Fibroblast of peridontal ligament (primary cell): ENCODE measurements at regions not wholly inside any gene's neighbourhood (a gene's known extent, or its start where the extent isn't known, plus 50 kb on each side); places are given as distances from the start of the nearest gene placed in this dataset.
"Not testable (repeated sequence)": the region's sequence is repeated elsewhere in the genome, so short reads cannot be mapped to it uniquely, and the experiment has no call there.

Experiments used
- DNase-seq: peaks from one replicate; pipeline ENCODE4 v3.0.0-alpha.2; 2010; ENCODE audit errors: extremely low read depth

- DNase-seq: no peak
Observed at GRCh38 chr13:66237411-66238062, 992.6 kb downstream of the PCDH9 start.

- no peak for DNase-seq
Observed at GRCh38 chr13:66234159-66234558, 996.0 kb downstream of the PCDH9 start.

- not testable (repeated sequence) for DNase-seq
Observed at GRCh38 chr13:66231958-66232357, 998.2 kb downstream of the PCDH9 start.

DNA sequence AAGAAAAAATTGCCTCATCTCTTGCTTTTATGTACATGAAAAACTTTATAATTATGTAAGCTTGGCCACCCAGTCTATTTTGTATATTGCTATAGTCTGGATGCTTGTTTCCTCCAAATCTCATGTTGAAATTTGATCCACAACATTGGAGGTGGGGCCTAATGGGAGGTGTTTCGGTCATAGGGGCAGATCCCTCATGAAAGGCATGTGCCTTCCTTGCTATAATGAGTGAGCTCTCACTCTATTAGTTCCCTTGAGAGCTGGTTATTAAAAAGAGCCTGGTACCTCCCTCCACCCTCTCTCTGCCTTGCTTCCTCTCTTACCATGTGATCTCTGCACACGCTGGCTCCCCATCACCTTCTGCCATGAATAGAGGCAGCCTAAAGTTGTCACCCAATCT, 1005.1 kb downstream of the PCDH9 start:
- DNase-seq: no peak

GRCh38 chr13:66224663-66225062, 1005.5 kb downstream of the PCDH9 start:
- DNase-seq: no peak

- no peak for DNase-seq
Observed at GRCh38 chr13:66222926-66223325, 1007.2 kb downstream of the PCDH9 start.

GRCh38 chr13:66222127-66222526, 1008.0 kb downstream of the PCDH9 start:
- DNase-seq: no peak

DNA sequence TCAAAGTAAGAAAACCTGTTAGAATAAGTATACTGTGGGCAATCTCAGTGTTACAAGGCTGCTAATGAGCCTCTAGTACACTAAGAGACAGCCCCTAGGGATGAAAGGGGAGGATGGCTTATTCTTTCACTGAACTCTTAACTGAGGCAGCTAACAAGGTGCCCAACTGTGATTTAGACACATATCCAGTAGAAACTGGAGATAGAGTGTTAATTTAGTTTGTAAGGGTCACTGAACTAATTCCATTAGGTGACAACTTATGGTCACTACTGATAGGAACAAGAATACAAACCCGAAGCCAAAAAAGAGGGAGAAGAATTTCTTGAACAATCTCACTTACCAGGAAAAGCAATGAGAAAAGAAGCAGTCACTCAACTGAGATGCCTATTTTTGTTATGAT, 1010.6 kb downstream of the PCDH9 start:
- no peak for DNase-seq

DNA sequence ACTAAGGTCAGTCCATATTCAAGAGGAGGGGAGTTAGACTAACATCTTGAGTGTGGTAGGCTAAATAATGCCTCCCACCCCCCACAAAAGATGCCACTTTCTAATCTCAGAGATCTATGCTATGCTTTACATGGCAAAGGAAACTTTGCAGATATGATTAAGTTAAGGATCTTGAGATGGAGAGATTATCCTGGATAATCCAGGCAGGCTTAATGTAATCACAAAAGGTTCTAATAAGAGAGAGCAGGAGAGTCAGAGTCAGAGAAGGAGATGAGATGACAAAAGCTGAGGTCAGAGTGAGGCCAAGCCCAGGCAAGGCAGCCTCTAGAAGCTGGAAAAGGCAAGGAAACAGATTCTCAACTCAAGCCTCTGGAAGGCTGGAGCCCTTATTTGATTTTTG, 1011.6 kb downstream of the PCDH9 start:
- no peak for DNase-seq

DNA sequence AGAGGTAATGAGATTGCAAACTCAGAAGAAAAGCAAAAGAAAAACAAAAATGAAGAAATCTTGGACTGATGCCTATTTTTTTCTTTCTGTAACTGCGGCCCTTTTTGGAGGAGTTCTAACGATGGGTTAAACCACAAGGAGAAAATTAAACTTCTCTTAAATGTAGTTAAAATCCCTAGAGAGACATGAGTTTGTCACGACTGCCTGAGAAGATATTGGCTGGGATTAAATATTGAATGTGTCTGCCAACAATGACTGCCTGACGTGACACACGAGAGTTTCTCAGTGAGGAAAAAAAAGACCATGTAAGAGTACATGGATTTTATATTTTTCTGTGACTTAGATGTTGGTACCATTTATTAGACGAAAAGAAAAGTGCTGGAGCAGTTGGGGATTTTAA, 1013.4 kb downstream of the PCDH9 start:
- peak; percentile 73 for DNase-seq

DNA sequence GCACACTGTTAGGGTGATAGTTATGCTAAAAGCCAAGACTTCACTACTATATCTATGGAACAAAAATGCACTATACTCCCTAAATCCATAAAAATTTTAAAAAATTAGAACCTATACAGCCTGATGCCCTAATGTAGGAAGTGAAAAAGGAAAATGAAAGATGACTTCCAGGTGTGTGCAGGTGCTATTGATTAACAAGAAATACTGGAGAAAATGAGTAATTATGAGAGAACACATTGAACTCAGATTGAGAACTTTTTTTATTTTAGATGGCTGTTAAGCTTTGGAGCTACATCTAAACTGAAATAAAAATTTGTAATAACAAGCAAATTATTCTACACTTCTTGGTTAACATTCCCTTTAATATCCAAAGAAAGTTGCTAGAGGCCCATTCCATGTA, 1015.7 kb downstream of the PCDH9 start:
- DNase-seq: no peak

- DNase-seq: no peak
Observed at GRCh38 chr13:66212511-66212910, 1017.6 kb downstream of the PCDH9 start.

DNA sequence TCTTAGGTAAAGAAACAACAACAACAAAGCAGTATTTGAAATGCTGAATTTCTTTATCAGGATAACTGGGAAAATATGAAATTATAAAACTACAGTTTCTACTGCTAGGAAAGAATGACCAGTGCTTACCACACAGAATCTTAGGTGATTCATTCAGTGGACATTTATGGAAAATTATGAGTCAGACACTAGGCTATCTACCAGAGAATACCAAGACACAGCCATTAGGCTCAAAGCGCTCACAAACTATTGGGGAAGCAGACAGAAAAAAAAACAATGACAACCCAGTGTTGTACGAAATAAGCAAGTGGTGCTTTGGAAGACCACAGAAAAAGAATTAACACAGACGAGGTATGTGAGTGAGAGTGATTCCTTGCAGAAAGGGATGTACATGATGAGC, 1019.5 kb downstream of the PCDH9 start:
- DNase-seq: peak; percentile 94

GRCh38 chr13:66208589-66208988, 1021.5 kb downstream of the PCDH9 start:
- DNase-seq: no peak

GRCh38 chr13:66207610-66208009, 1022.5 kb downstream of the PCDH9 start:
- DNase-seq: no peak

DNA sequence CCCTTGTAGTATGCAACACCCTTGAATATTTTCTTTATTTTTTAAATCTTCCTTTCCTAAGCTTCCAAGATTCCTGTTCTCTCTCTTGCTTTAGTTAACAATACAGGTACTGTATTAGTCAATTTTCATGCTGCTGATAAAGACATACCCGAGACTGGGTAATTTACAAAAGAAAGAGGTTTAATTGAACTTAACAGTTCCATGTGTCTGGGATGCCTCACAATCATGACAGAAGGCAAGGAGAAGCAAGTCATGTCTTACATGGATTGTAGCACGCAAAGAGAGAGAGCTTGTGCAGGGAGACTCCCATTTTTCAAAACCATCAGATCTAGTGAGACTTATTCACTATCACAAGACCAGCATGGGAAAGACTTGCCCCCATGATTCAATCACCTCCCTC, 1024.3 kb downstream of the PCDH9 start:
- no peak for DNase-seq

- peak; percentile 49 for DNase-seq
Observed at GRCh38 chr13:66200555-66200954, 1029.6 kb downstream of the PCDH9 start.

DNA sequence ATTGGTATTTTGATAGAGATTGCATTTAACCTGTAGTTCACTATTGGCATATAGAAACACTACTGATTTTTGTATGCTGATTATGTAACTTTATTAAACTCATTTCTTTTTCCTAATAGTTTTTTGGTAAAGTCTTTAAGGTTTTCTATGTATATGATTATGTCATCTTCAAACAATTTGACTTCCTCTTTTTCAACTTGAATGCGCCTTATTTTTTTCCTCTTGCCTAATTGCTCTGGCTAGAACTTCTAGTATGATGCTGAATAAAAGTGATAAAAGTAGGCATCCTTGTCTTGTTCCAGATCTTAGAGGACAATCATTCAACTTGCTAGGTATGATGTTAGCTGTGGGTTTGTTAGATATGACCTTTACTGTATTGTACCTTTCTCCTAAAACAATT, 1034.9 kb downstream of the PCDH9 start:
- DNase-seq: no peak

GRCh38 chr13:66189986-66190385, 1040.2 kb downstream of the PCDH9 start:
- DNase-seq: no peak

DNA sequence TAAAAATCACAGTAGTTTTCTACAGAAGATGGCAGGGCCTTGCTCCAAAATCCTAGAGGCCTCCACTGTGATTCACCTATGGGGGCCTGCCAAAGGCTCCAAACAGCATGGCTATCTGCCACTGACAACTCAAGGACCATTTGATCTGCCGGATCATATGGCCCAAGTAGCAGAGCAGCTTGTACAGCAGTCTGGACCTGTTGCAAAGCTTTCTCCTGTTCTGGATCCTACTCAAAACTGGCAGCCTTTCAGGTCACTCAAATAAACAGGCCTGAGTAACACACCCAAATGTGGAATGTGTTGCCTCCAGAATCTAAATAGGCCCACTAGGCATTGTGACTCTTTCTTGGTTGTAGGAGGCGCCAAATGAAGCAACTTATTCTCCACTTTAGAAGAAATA, 1049.3 kb downstream of the PCDH9 start:
- peak; percentile 18 for DNase-seq

GRCh38 chr13:66171920-66172319, 1058.2 kb downstream of the PCDH9 start:
- no peak for DNase-seq

DNA sequence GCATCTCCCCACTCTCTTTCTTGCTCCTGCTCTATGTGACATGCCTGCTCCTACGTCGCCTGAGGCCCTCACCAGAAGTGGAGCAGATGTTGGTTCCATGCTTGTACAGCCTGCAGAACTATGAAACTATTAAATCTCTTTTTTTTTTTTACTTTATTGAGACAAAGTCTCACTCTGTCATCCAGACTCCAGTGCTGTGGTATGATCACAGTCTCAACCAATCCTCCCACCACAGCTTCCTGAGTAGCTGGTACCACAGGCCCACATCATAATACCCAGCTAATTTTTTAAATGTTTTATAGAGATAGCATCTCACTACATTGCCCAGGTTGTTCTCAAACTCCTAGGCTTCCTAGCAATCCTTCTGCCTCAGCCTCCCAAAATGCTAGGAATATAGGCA, 1067.7 kb downstream of the PCDH9 start:
- DNase-seq: no peak

DNA sequence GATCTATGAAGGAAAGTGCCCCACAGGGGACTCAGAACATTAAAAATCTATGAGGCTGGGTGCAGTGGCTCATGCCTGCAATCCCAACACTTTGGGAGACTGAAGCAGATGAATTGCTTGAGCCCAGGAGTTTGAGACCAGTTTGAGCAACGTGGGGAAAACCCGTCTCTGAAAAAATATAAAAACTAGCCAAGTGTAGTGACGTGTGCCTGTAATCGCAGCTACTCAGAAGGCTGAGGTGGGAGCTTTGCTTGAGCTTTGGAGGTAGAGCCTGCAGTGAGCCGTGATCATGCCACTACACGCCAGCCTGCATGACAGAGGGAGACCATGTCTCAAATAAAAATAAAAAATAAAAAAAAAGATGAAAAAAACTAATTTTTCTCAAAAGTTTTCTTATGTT, 1070.6 kb downstream of the PCDH9 start:
- no peak for DNase-seq

- peak; percentile 72 for DNase-seq
Observed at GRCh38 chr13:66154976-66155375, 1075.2 kb downstream of the PCDH9 start.
